Osteocyte (in vitro differentiated cells): ENCODE measurements at regions not wholly inside any gene's neighbourhood (a gene's known extent, or its start where the extent isn't known, plus 50 kb on each side); places are given as distances from the start of the nearest gene placed in this dataset.

Source experiments
- DNase-seq: peaks from one replicate; pipeline ENCODE4 v3.0.0; 2021; ENCODE audit warnings: mixed read lengths; ENCODE audit not compliant: unreplicated experiment; ENCODE audit errors: extremely low spot score
- H3K27ac Mint-ChIP-seq: one replicate; pipeline ENCODE4 v1.8.0; 2021; ENCODE audit warnings: mild to moderate bottlenecking, mixed read lengths; ENCODE audit not compliant: unreplicated experiment
- H3K27me3 Mint-ChIP-seq: one replicate; pipeline ENCODE4 v1.8.0; 2021; ENCODE audit warnings: mixed read lengths; ENCODE audit not compliant: unreplicated experiment
- H3K36me3 Mint-ChIP-seq: one replicate; pipeline ENCODE4 v1.8.0; 2021; ENCODE audit warnings: mixed read lengths; ENCODE audit not compliant: unreplicated experiment
- H3K4me1 Mint-ChIP-seq: one replicate; pipeline ENCODE4 v1.8.0; 2021; ENCODE audit warnings: mixed read lengths; ENCODE audit not compliant: unreplicated experiment
- H3K4me3 Mint-ChIP-seq: one replicate; pipeline ENCODE4 v1.8.0; 2021; ENCODE audit warnings: mild to moderate bottlenecking, moderate library complexity, mixed read lengths; ENCODE audit not compliant: unreplicated experiment
- H3K9me3 Mint-ChIP-seq: one replicate; pipeline ENCODE4 v1.8.0; 2021; ENCODE audit warnings: mixed read lengths; ENCODE audit not compliant: unreplicated experiment
- CTCF ChIP-seq: fragments of 200-600 bp; sonication (generic); IDR thresholded peaks from 2 replicates; pipeline ENCODE4 v1.5.0; 2021; ENCODE audit warnings: antibody characterized with exemption, mild to moderate bottlenecking, moderate library complexity

GRCh38 chr5:9957214-9957613, 292.5 kb downstream of the ATPSCKMT start:
- Mint-ChIP-seq H3K4me1 (peaks cover 4% of the 10 kb centered on the region), H3K36me3 (no peaks in the 10 kb centered on the region), H3K27me3 (peaks cover 21% of the 10 kb centered on the region), H3K27ac (no peak overlapping the region), H3K9me3 (no peaks in the 10 kb centered on the region), H3K4me3 (no peak overlapping the region)
- no peak for DNase-seq
- TF ChIP-seq CTCF = no peak

GRCh38 chr5:9956725-9957124, 293.0 kb downstream of the ATPSCKMT start:
- Mint-ChIP-seq H3K4me3 (no peak overlapping the region), H3K27ac (no peak overlapping the region), H3K4me1 (peaks cover 4% of the 10 kb centered on the region), H3K36me3 (no peaks in the 10 kb centered on the region), H3K27me3 (peaks cover 21% of the 10 kb centered on the region), H3K9me3 (no peaks in the 10 kb centered on the region)
- TF ChIP-seq CTCF = no peak
- DNase-seq = no peak

GRCh38 chr5:9955586-9955985, 294.1 kb downstream of the ATPSCKMT start:
- H3K4me3 Mint-ChIP-seq = no peak overlapping the region
- peaks cover 21% of the 10 kb centered on the region for H3K27me3 Mint-ChIP-seq
- H3K36me3 Mint-ChIP-seq = no peaks in the 10 kb centered on the region
- peaks cover 4% of the 10 kb centered on the region for H3K4me1 Mint-ChIP-seq
- H3K27ac Mint-ChIP-seq = no peak overlapping the region
- TF ChIP-seq CTCF = no peak
- DNase-seq = no peak
- no peaks in the 10 kb centered on the region for H3K9me3 Mint-ChIP-seq

- Mint-ChIP-seq H3K27ac (no peak overlapping the region), H3K4me1 (peaks cover 4% of the 10 kb centered on the region)
- no peak for TF ChIP-seq CTCF
These were observed 294.8 kb downstream of the ATPSCKMT start for GRCh38 chr5:9954869-9955268.

GRCh38 chr5:9953691-9954090, 296.0 kb downstream of the ATPSCKMT start:
- Mint-ChIP-seq H3K4me3 (no peak overlapping the region), H3K9me3 (no peaks in the 10 kb centered on the region), H3K27ac (no peak overlapping the region), H3K36me3 (no peaks in the 10 kb centered on the region), H3K27me3 (peaks cover 21% of the 10 kb centered on the region), H3K4me1 (peaks cover 4% of the 10 kb centered on the region)
- no peak for TF ChIP-seq CTCF
- DNase-seq = no peak

More at GRCh38 chr5:9954869-9955268, 294.8 kb downstream of the ATPSCKMT start:
- H3K36me3 Mint-ChIP-seq = no peaks in the 10 kb centered on the region
- H3K4me3 Mint-ChIP-seq = no peak overlapping the region
- H3K9me3 Mint-ChIP-seq = no peaks in the 10 kb centered on the region
- DNase-seq = no peak
- peaks cover 21% of the 10 kb centered on the region for H3K27me3 Mint-ChIP-seq
